HEK293T (cell line): ENCODE measurements at regions not wholly inside any gene's neighbourhood (a gene's known extent, or its start where the extent isn't known, plus 50 kb on each side); places are given as distances from the start of the nearest gene placed in this dataset.
"Not testable (repeated sequence)": the region's sequence is repeated elsewhere in the genome, so short reads cannot be mapped to it uniquely, and the experiment has no call there.

Experiments
- CTCF ChIA-PET: fragments of 350-600 bp; formaldehyde crosslinking; extraction: SDS; loops from one replicate; lab custom pipeline; 2021; ENCODE audit warnings: antibody characterized with exemption, inconsistent platforms; lab: Yijun Ruan, JAX
- POLR2A ChIA-PET: fragments of 350-600 bp; formaldehyde crosslinking; extraction: SDS; loops from one replicate; lab custom pipeline; 2020; ENCODE audit warnings: antibody characterized with exemption, inconsistent platforms; lab: Yijun Ruan, JAX
- DNase-seq: peaks from one replicate; pipeline ENCODE4 v3.0.0; 2012; ENCODE audit warnings: mixed read lengths; ENCODE audit errors: extremely low spot score
- ARNT ChIP-seq: fragments of 450-650 bp; IDR thresholded peaks from 2 replicates; pipeline ENCODE4 v1.6.1; 2017; ENCODE audit warnings: mild to moderate bottlenecking
- BHLHE40 ChIP-seq: fragments of 450-650 bp; IDR thresholded peaks from 2 replicates; pipeline ENCODE4 v1.6.1; 2016; ENCODE audit warnings: mild to moderate bottlenecking, moderate library complexity, borderline replicate concordance
- CTBP1 ChIP-seq: fragments of 450-650 bp; IDR thresholded peaks from 2 replicates; pipeline ENCODE4 v1.6.1; 2016; ENCODE audit warnings: borderline replicate concordance
- ELF4 ChIP-seq: fragments of 450-650 bp; IDR thresholded peaks from 2 replicates; pipeline ENCODE4 v1.6.1; 2017; ENCODE audit warnings: antibody characterized with exemption
- FOXA1 ChIP-seq: fragments of 450-650 bp; IDR thresholded peaks from 2 replicates; pipeline ENCODE4 v1.6.1; 2016; ENCODE audit warnings: mild to moderate bottlenecking
- FOXK2 ChIP-seq: fragments of 450-650 bp; IDR thresholded peaks from 2 replicates; pipeline ENCODE4 v1.6.1; 2016; ENCODE audit warnings: mild to moderate bottlenecking
- FOXM1 ChIP-seq: fragments of 450-650 bp; IDR thresholded peaks from 2 replicates; pipeline ENCODE4 v1.6.1; 2017; ENCODE audit warnings: mild to moderate bottlenecking, borderline replicate concordance
- HDGF ChIP-seq: fragments of 450-650 bp; IDR thresholded peaks from 2 replicates; pipeline ENCODE4 v1.6.1; 2017; ENCODE audit warnings: antibody characterized with exemption, borderline replicate concordance
- L3MBTL2 ChIP-seq: fragments of 450-650 bp; conservative IDR thresholded peaks from 2 replicates; pipeline ENCODE4 v1.6.1; 2016; ENCODE audit warnings: mild to moderate bottlenecking
- LEF1 ChIP-seq: fragments of 450-650 bp; IDR thresholded peaks from 2 replicates; pipeline ENCODE4 v1.6.1; 2017; ENCODE audit warnings: mild to moderate bottlenecking, borderline replicate concordance
- NFRKB ChIP-seq: fragments of 450-650 bp; IDR thresholded peaks from 2 replicates; pipeline ENCODE4 v1.6.1; 2016; ENCODE audit warnings: mild to moderate bottlenecking, moderate library complexity
- SP1 ChIP-seq: fragments of 450-650 bp; IDR thresholded peaks from 2 replicates; pipeline ENCODE4 v1.6.1; 2017
- SUZ12 ChIP-seq: fragments of 450-650 bp; IDR thresholded peaks from 2 replicates; pipeline ENCODE4 v1.6.1; 2016; ENCODE audit warnings: mild to moderate bottlenecking
- TARDBP ChIP-seq: fragments of 450-650 bp; IDR thresholded peaks from 2 replicates; pipeline ENCODE4 v1.6.1; 2016
- ZNF384 ChIP-seq: fragments of 450-650 bp; IDR thresholded peaks from 2 replicates; pipeline ENCODE4 v1.6.1; 2016
- TF ChIP-seq, protein P1 (sequence below): fragments of 450-650 bp; IDR thresholded peaks from 2 replicates; pipeline ENCODE4 v1.6.1; 2016

DNA sequence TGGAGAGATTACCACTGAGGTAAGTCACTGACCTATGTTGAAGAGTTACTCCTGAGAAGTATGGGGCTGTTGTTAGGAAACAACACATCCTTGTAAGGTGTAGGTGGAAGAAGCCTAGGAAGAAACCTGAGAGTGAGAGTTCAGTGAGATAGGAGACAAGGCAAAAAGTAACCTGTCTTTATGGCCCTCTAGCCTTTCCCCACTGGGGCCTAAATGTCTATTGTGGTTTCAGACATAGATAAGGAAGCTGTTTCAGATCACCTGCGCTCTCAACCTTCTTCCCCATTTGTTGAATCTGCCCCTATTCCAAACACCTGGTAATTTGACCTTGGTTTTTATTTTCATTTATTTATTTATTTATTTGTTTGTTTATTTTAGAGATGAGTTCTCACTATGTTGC is 397.1 kb upstream of the RORB start:
- no peak for DNase-seq
- TF ChIP-seq NFRKB (no peak), FOXM1 (no peak), HDGF (no peak), LEF1 (no peak), ARNT (no peak), FOXK2 (no peak), CTBP1 (no peak), SUZ12 (no peak), L3MBTL2 (no peak)
- CTCF ChIA-PET, result no interaction called here
- POLR2A ChIA-PET, result no interaction called here

DNA sequence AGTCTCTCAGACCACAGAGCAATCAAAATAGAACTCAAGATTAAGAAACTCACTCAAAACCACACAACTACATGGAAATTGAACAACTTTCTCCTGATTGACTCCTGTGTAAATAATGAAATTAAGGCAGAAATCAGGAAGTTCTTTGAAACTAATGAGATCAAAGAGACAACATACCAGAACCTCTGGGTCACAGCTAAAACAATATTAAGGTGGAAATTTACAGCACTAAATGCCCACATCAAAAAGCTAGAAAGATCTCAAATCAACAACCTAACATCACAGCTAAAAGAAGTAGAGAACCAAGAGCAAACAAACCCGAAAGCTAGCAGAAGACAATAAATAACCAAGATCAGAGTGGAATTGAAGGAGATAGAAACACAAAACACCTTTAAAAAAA is 395.0 kb upstream of the RORB start:
- CTCF ChIA-PET, POLR2A ChIA-PET: not testable (repeated sequence)

DNA sequence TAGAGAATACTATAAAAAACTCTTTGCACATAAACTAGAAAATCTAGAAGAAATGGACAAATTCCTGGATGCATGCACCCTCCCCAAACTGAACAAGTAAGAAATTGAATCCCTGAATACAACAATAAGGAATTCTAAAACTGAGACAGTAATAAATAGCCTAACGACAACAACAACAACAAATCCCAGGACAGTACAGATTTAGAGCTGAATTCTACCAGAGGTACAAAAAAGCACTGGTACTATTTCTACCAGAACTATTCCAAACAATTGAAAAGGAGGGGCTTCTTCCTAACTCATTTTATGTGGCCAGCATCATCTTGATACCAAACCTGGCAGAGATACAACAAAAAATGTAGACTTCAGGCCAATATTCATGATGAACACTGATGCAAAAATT is 394.4 kb upstream of the RORB start:
- DNase-seq, result no peak
- TF ChIP-seq CTBP1, result no peak
- TF ChIP-seq FOXK2, result no peak
- TF ChIP-seq FOXA1, result no peak
- TF ChIP-seq NFRKB, result no peak
- TF ChIP-seq SP1, result no peak
- TF ChIP-seq ELF4, result no peak
- no peak for TF ChIP-seq SUZ12
- no peak for TF ChIP-seq HDGF
- TF ChIP-seq LEF1, result no peak
- TF ChIP-seq ARNT, result no peak
- TF ChIP-seq, protein P1, sequence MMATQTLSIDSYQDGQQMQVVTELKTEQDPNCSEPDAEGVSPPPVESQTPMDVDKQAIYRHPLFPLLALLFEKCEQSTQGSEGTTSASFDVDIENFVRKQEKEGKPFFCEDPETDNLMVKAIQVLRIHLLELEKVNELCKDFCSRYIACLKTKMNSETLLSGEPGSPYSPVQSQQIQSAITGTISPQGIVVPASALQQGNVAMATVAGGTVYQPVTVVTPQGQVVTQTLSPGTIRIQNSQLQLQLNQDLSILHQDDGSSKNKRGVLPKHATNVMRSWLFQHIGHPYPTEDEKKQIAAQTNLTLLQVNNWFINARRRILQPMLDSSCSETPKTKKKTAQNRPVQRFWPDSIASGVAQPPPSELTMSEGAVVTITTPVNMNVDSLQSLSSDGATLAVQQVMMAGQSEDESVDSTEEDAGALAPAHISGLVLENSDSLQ, result no peak
- POLR2A ChIA-PET, result no interaction called here
- CTCF ChIA-PET, result no interaction called here

More for the DNA sequence above, 395.0 kb upstream of the RORB start:
- not testable (repeated sequence) for DNase-seq

DNA sequence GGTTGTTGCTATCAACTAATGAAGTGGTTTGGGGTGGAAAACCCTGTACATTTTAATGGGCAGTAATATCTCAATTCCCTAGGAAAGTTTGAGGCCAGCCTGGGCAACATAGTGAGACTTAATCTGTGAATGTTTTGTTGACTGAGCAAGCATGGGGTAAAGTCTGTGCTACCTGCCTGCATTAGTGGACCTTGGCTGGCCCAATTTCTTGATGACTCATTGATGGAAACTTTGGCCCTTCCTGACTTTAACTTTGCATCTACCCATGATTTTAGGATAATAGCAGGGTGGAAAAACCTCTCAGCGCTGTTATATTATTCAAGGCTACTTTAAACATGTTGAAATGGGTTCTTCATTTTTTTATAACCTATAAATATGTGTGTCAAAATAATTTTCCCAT is 389.4 kb upstream of the RORB start:
- POLR2A ChIA-PET, result no interaction called here
- TF ChIP-seq, protein P1, result no peak
- TF ChIP-seq HDGF, result no peak
- TF ChIP-seq LEF1, result no peak
- no peak for TF ChIP-seq CTBP1
- TF ChIP-seq SP1, result no peak
- no peak for TF ChIP-seq FOXA1
- no peak for TF ChIP-seq TARDBP
- TF ChIP-seq ELF4, result no peak
- TF ChIP-seq ARNT, result no peak
- no peak for TF ChIP-seq L3MBTL2
- CTCF ChIA-PET, result no interaction called here
- DNase-seq, result no peak

DNA sequence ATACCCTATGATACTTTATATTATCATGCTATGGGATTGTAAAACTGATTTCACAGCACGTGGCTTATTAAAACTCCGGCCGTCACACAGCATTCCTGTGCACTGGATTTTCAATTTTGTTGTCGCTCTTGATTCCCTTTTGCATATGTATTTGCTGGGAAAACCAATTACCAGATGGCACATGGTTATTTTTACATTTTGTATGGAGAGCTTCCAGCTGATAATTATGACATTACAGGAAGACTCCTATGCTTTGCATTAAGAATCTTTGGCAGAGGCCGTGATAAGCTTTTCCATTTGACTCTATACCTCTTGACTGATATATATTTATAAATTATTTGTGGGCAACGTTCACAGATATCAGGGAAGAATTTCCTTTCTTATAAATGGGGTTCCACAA is 381.2 kb upstream of the RORB start:
- TF ChIP-seq TARDBP (no peak), ZNF384 (no peak), LEF1 (no peak), NFRKB (no peak), CTBP1 (no peak), FOXK2 (no peak), ARNT (no peak), SUZ12 (no peak), FOXA1 (no peak), BHLHE40 (no peak), L3MBTL2 (no peak), HDGF (no peak), ELF4 (no peak), FOXM1 (no peak), SP1 (no peak)
- TF ChIP-seq, protein P1, result no peak
- POLR2A ChIA-PET, result no interaction called here
- DNase-seq, result no peak
- CTCF ChIA-PET, result no interaction called here

DNA sequence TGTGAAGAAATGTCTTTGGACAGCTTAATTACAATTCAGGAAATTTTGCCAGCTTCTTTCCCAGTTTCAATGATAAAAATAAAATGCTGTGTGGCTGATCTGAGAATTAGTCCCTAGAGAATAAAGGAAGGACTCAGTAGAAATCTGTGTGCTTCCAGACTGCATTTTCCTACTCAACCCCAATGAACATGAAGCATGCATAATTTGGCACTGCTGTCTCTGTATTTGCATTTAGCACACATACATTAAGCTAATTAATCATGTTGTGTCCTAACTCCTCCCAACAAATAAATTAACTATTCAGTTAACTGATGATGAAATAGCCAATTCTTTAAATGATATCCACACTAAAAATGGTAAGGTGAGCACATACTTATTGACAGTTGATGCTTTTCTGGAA is 380.0 kb upstream of the RORB start:
- ChIA-PET CTCF (interaction anchor here (0.7 kb wide), 1 partner anchor 1389 kb away, joined by 3 read pairs; no protein-coding TSS in a partner anchor), POLR2A (no interaction called here)
- TF ChIP-seq SUZ12 (no peak), NFRKB (no peak), HDGF (no peak), BHLHE40 (no peak), FOXK2 (no peak), FOXA1 (no peak), TARDBP (no peak), FOXM1 (no peak), L3MBTL2 (no peak), ARNT (no peak), CTBP1 (no peak), ELF4 (no peak), SP1 (no peak), LEF1 (no peak), ZNF384 (no peak)
- TF ChIP-seq, protein P1, result no peak
- DNase-seq, result no peak
